VCaP (cell line): ENCODE measurements at regions not wholly inside any gene's neighbourhood (a gene's known extent, or its start where the extent isn't known, plus 50 kb on each side); places are given as distances from the start of the nearest gene placed in this dataset.

Experiments used
- H3K27ac ChIP-seq: fragments of 450-650 bp; 2 replicates; pipeline ENCODE4 v1.5.1; 2017
- TF ChIP-seq, protein P1 (sequence below): fragments of 450-650 bp; conservative IDR thresholded peaks from 2 replicates; pipeline ENCODE4 v1.5.1; 2017; ENCODE audit warnings: mild to moderate bottlenecking, moderate library complexity

DNA sequence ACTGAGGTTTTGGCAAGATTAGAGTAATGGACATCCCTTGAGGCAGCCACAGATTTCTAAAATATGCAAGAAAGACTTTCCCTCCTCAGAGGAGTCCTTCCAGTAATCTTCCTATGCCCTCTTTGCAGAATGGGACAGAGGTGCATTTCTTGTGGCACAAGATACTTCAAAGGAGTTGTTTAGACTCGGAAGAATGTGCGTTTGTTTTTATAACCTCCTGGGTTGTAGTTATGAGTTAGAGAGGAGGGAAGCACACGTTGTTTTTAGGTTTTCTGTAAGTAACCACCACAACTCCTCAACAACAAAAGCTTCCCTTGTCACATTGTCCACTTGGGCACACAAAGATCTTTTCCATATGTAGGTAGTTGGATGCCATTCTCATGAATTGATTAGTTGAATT is 78.1 kb upstream of the GLI3 start:
- no peak overlapping the region for H3K27ac ChIP-seq
- TF ChIP-seq, protein P1, sequence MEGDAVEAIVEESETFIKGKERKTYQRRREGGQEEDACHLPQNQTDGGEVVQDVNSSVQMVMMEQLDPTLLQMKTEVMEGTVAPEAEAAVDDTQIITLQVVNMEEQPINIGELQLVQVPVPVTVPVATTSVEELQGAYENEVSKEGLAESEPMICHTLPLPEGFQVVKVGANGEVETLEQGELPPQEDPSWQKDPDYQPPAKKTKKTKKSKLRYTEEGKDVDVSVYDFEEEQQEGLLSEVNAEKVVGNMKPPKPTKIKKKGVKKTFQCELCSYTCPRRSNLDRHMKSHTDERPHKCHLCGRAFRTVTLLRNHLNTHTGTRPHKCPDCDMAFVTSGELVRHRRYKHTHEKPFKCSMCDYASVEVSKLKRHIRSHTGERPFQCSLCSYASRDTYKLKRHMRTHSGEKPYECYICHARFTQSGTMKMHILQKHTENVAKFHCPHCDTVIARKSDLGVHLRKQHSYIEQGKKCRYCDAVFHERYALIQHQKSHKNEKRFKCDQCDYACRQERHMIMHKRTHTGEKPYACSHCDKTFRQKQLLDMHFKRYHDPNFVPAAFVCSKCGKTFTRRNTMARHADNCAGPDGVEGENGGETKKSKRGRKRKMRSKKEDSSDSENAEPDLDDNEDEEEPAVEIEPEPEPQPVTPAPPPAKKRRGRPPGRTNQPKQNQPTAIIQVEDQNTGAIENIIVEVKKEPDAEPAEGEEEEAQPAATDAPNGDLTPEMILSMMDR, result no peak

DNA sequence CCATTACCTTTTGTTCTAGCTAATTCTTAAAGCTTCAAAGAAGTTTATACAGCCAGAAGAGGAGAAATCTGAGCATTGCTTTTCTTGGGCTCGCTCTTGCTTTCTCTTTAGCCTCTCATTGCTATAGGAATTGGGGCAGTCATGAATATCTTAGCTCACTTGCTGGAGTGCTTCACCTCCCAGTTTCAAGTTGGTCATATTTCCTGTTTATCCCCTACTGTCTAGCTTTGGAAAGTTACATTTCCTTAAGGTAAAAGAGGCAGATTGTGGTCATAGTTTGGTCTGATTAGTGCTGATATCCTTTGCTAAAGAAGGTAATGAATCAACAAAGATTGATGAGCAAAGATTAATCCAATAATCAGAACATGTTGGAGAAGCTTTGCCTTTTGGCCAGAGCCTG is 77.7 kb upstream of the GLI3 start:
- no peak overlapping the region for H3K27ac ChIP-seq
- TF ChIP-seq, protein P1, result no peak

DNA sequence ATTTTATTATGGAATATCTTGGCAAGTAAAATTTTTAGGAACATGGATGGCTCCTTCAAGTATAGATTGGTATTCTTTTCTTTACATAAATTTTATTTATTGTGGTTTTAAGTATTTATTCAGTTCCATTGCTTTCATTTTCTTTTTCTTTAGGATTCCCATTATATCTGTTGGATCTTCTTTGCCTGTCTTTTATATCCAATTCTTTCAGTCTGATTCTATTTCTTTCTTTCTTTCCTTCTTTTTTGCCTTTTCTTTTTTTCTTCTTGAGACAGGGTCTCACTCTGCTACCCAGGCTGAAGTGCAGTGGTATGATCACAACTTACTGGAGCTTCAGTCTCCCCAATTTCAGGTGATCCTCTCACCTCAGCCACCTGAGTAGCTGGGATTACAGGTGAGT is 74.2 kb upstream of the GLI3 start:
- H3K27ac ChIP-seq, result no peak overlapping the region
- TF ChIP-seq, protein P1, result no peak

DNA sequence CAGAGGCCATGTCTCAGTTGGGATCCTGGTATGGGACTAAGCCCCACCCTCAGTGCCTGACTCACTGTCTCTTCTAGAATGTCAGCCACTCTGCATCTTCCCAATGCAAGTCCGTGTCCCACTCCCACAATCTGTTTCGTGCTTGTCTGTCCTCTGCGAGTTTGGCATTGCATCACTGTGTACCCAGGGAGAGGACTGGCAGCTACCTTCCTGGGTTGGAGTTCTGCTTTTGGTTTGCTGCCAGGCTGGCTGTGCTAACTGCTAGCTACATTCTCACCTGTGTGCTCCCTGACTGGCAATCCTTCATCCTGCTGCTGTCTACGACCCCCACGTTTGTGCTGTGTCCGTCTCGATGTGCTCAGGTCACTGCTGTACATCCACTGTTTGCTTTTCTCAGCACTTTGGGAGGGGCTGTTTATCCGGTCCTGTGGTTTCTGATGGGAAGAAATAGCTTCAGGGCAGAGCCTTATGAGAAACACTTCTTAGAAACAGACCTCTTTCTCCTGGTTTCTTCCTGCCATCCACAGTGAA is 56.0 kb upstream of the GLI3 start:
- peak overlapping the region; percentile 67 for H3K27ac ChIP-seq
- TF ChIP-seq, protein P1, result no peak

DNA sequence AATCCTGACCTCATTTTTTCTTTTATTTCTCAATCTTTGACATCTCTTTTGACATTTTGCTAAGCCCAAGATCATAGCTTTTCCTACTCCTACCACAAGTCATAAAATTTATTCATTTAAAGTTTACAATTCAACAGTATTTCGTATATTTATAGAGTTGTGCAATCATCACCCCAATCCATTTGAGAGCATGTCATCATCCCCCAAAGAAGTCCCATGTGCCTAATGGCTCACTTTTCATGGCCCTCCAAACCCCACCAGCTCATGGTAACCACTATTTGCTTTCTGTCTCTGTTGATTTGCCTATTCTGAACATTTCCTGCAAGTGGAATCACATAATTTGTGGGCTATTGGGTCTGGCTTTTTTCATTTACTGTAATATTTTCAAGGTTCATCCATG is 52.5 kb upstream of the GLI3 start:
- TF ChIP-seq, protein P1, result no peak
- H3K27ac ChIP-seq, result no peak overlapping the region
